H1 (cell line): ENCODE measurements at regions not wholly inside any gene's neighbourhood (a gene's known extent, or its start where the extent isn't known, plus 50 kb on each side); places are given as distances from the start of the nearest gene placed in this dataset.

Source experiments
- CTCF ChIA-PET: fragments of 300-600 bp; sonication (Branson Sonifier 250); formaldehyde crosslinking; loops from one replicate; lab custom pipeline; 2021; ENCODE audit not compliant: partially characterized antibody; lab: Charles Lee
- POLR2A ChIA-PET: fragments of 300-600 bp; sonication (Branson Sonifier 250); formaldehyde crosslinking; loops from one replicate; lab custom pipeline; 2021; ENCODE audit warnings: inconsistent platforms; ENCODE audit not compliant: partially characterized antibody; lab: Charles Lee
- DNase-seq, 2 experiments: peaks; one replicate each; pipeline versions ENCODE4 v3.0.0 to v3.0.0-alpha.2; 2010 to 2022; ENCODE audit warnings: low spot score in 2 of 2, low read depth in 1 of 2, mixed read lengths in 1 of 2
- FAIRE-seq: peaks from 2 replicates; lab custom pipeline; 2011; peaks lifted over from hg19 to GRCh38; lab: Jason Lieb, UNC
- H2AFZ ChIP-seq: 2 replicates; pipeline ENCODE4 v1.8.1; 2012; ENCODE audit warnings: low read length, inconsistent platforms
- H2AK5ac ChIP-seq: 2 replicates; pipeline ENCODE4 v1.6.1; 2013; ENCODE audit warnings: low read depth, low read length
- H2BK120ac ChIP-seq: replicated peaks from 2 replicates; pipeline ENCODE3; 2013; ENCODE audit warnings: low read depth, low read length, inconsistent platforms
- H2BK12ac ChIP-seq: 2 replicates; pipeline ENCODE4 v1.6.1; 2013; ENCODE audit warnings: low read depth, low read length
- H2BK15ac ChIP-seq: 2 replicates; pipeline ENCODE4 v1.6.1; 2013; ENCODE audit warnings: low read length
- H2BK20ac ChIP-seq: 2 replicates; pipeline ENCODE4 v1.6.1; 2013; ENCODE audit warnings: low read length
- H2BK5ac ChIP-seq: 2 replicates; pipeline ENCODE4 v1.6.1; 2013; ENCODE audit warnings: low read depth, low read length
- H3K14ac ChIP-seq: 2 replicates; pipeline ENCODE4 v1.6.1; 2013; ENCODE audit warnings: inconsistent platforms; ENCODE audit not compliant: insufficient read length
- H3K18ac ChIP-seq: 2 replicates; pipeline ENCODE4 v1.6.1; 2013; ENCODE audit warnings: low read length; ENCODE audit errors: extremely low read depth
- H3K23ac ChIP-seq: 2 replicates; pipeline ENCODE4 v1.6.1; 2013; ENCODE audit warnings: inconsistent platforms; ENCODE audit not compliant: insufficient read length
- H3K23me2 ChIP-seq: 2 replicates; pipeline ENCODE4 v1.6.1; 2013; ENCODE audit warnings: low read depth, low read length
- H3K27ac ChIP-seq: 2 replicates; pipeline ENCODE4 v1.6.1; 2011; ENCODE audit warnings: low read depth, low read length, inconsistent platforms
- H3K27me3 ChIP-seq, 4 experiments: replicated peaks in 1 of 4; 1 replicate in 1 of 4; 2 replicates in 3 of 4; pipeline versions ENCODE4 v1.6.1 to v1.8.1; 2011 to 2013; ENCODE audit warnings: low read length in 3 of 4, mild to moderate bottlenecking in 3 of 4, inconsistent platforms in 2 of 4, mixed read lengths in 2 of 4, moderate library complexity in 1 of 4; ENCODE audit not compliant: control insufficient read depth in 3 of 4, insufficient read depth in 3 of 4; ENCODE audit errors: extremely low read depth in 1 of 4
- H3K36me3 ChIP-seq, 4 experiments: 2 replicates each; pipeline versions ENCODE4 v1.6.1 to v1.8.1; 2011 to 2013; ENCODE audit warnings: mild to moderate bottlenecking in 4 of 4, low read length in 3 of 4, moderate library complexity in 2 of 4, control low read depth in 1 of 4, inconsistent platforms in 1 of 4; ENCODE audit not compliant: insufficient read depth in 4 of 4, control insufficient read depth in 2 of 4
- H3K4ac ChIP-seq: replicated peaks from 2 replicates; pipeline ENCODE3; 2013; ENCODE audit warnings: low read length, low read depth, mixed read lengths, inconsistent platforms; ENCODE audit not compliant: insufficient read length
- H3K4me1 ChIP-seq, 4 experiments: replicated peaks in 1 of 4; 1 replicate in 1 of 4; 2 replicates in 3 of 4; pipeline versions ENCODE4 v1.6.1 to v1.8.1; 2011 to 2013; ENCODE audit warnings: low read length in 3 of 4, inconsistent platforms in 2 of 4, mixed read lengths in 1 of 4; ENCODE audit not compliant: insufficient read depth in 4 of 4, control insufficient read depth in 3 of 4
- H3K4me2 ChIP-seq, 2 experiments: 2 replicates each; pipeline versions ENCODE4 v1.6.1 to v1.8.1; 2011 to 2013; ENCODE audit warnings: low read depth in 2 of 2, low read length in 2 of 2, control low read depth in 1 of 2, inconsistent platforms in 1 of 2, mild to moderate bottlenecking in 1 of 2; ENCODE audit not compliant: insufficient read depth in 1 of 2
- H3K4me3 ChIP-seq, 4 experiments: fragments of 200-600, 300-600 bp in 1 of 4; sonication (generic), shearing (Covaris generic), sonication (Bioruptor Twin) in 1 of 4; 2 replicates each; pipeline versions ENCODE4 v1.5.1 to v1.8.1; 2011 to 2016; ENCODE audit warnings: low read length in 4 of 4, low read depth in 3 of 4, control low read depth in 2 of 4, inconsistent platforms in 2 of 4, mild to moderate bottlenecking in 2 of 4, mixed read lengths in 1 of 4, moderate library complexity in 1 of 4; ENCODE audit not compliant: insufficient read depth in 2 of 4; ENCODE audit errors: extremely low read depth in 1 of 4
- H3K56ac ChIP-seq: replicated peaks from 2 replicates; pipeline ENCODE3; 2013; ENCODE audit warnings: low read depth, mild to moderate bottlenecking, mixed read lengths, low read length, inconsistent platforms; ENCODE audit not compliant: insufficient read length
- H3K79me1 ChIP-seq: 2 replicates; pipeline ENCODE4 v1.6.1; 2013; ENCODE audit warnings: low read depth, low read length, control low read depth
- H3K79me2 ChIP-seq, 2 experiments: 2 replicates each; pipeline versions ENCODE4 v1.6.1 to v1.8.1; 2012 to 2013; ENCODE audit warnings: low read length in 2 of 2, mild to moderate bottlenecking in 2 of 2, inconsistent platforms in 1 of 2; ENCODE audit not compliant: insufficient read depth in 2 of 2, control insufficient read depth in 1 of 2
- H3K9ac ChIP-seq, 4 experiments: replicated peaks in 1 of 4; 1 replicate in 1 of 4; 2 replicates in 3 of 4; pipeline versions ENCODE4 v1.6.1 to v1.8.1; 2011 to 2013; ENCODE audit warnings: low read depth in 3 of 4, low read length in 3 of 4, control low read depth in 2 of 4, mild to moderate bottlenecking in 2 of 4, moderate library complexity in 2 of 4, inconsistent platforms in 1 of 4; ENCODE audit errors: extremely low read depth in 1 of 4
- H3K9me3 ChIP-seq, 2 experiments: 2 replicates each; pipeline versions ENCODE4 v1.6.1 to v1.8.1; 2012 to 2013; ENCODE audit warnings: mild to moderate bottlenecking in 2 of 2, moderate library complexity in 2 of 2, control low read depth in 1 of 2, inconsistent platforms in 1 of 2, low read depth in 1 of 2, low read length in 1 of 2, mixed read lengths in 1 of 2; ENCODE audit not compliant: insufficient read depth in 2 of 2
- H4K20me1 ChIP-seq, 2 experiments: replicated peaks in 1 of 2; 2 replicates each; pipeline versions ENCODE3 to v1.8.1; 2011 to 2013; ENCODE audit warnings: inconsistent platforms in 2 of 2, low read length in 2 of 2, mild to moderate bottlenecking in 1 of 2; ENCODE audit not compliant: insufficient read depth in 2 of 2, control insufficient read depth in 1 of 2
- H4K5ac ChIP-seq: 2 replicates; pipeline ENCODE4 v1.6.1; 2013; ENCODE audit warnings: low read length, low read depth, mixed read lengths, inconsistent platforms; ENCODE audit not compliant: insufficient read length
- H4K8ac ChIP-seq: 2 replicates; pipeline ENCODE4 v1.8.0; 2013; ENCODE audit warnings: mild to moderate bottlenecking, moderate library complexity, low read length, inconsistent platforms; ENCODE audit not compliant: insufficient read depth; ENCODE audit errors: extremely low read depth
- H4K91ac ChIP-seq: replicated peaks from 2 replicates; pipeline ENCODE3; 2013; ENCODE audit warnings: low read length, mixed read lengths, inconsistent platforms; ENCODE audit not compliant: insufficient read length
- ATF3 ChIP-seq: IDR thresholded peaks from 2 replicates; pipeline ENCODE4 v1.6.1; 2011; ENCODE audit warnings: low read depth, mild to moderate bottlenecking, low read length; ENCODE audit not compliant: insufficient read depth
- BCL11A ChIP-seq, 2 experiments: IDR thresholded peaks; one replicate each; pipeline ENCODE4 v1.6.1; 2011; ENCODE audit warnings: low read depth in 2 of 2, low read length in 2 of 2, mild to moderate bottlenecking in 2 of 2
- CBX8 ChIP-seq: fragments of 300-800, 300-1000 bp; sonication (generic); IDR thresholded peaks from 2 replicates; pipeline ENCODE4 v1.7.1; 2016; ENCODE audit warnings: low read depth, low read length, borderline replicate concordance
- CEBPB ChIP-seq: IDR thresholded peaks from 2 replicates; pipeline ENCODE4 v1.6.1; 2012; ENCODE audit warnings: low read depth, low read length
- CHD1 ChIP-seq: IDR thresholded peaks from 2 replicates; pipeline ENCODE4 v1.6.1; 2012; ENCODE audit warnings: low read depth, low read length, improper control_type of control experiment
- GTF2F1 ChIP-seq: IDR thresholded peaks from 2 replicates; pipeline ENCODE4 v1.6.1; 2012; ENCODE audit warnings: low read depth, low read length, improper control_type of control experiment, borderline replicate concordance
- KDM4A ChIP-seq: IDR thresholded peaks from one replicate; pipeline ENCODE4 v1.7.1; 2012; ENCODE audit warnings: low read depth, mild to moderate bottlenecking, moderate library complexity, low read length, inconsistent platforms; ENCODE audit not compliant: severe bottlenecking
- RNF2 ChIP-seq: fragments of 200-900, 300-1000 bp; sonication (generic); IDR thresholded peaks from 2 replicates; pipeline ENCODE4 v1.7.1; 2016; ENCODE audit warnings: borderline replicate concordance, low read depth, mild to moderate bottlenecking, antibody characterized with exemption, low read length; ENCODE audit not compliant: poor library complexity, severe bottlenecking; ENCODE audit errors: missing control alignments
- WGBS, 2 experiments: shearing (Covaris generic) in 1 of 2; methylation state at CpG; one replicate each; pipeline versions ENCODE4 v1.1.6 to v1.1.7; 2013 to 2015; ENCODE audit warnings: low lambda C conversion rate in 2 of 2, mixed read lengths in 2 of 2, inconsistent platforms in 1 of 2, low coverage in 1 of 2, missing lambda C conversion rate in 1 of 2; ENCODE audit not compliant: insufficient replicate concordance in 2 of 2, insufficient coverage in 1 of 2, insufficient read length in 1 of 2; ENCODE audit errors: extremely low coverage in 1 of 2, missing lambda C conversion rate in 1 of 2; 5-methylcytosine and 5-hydroxymethylcytosine counted together

GRCh38 chr13:107809125-107809524 lies 406.2 kb downstream of the LIG4 start:
- H3K23ac ChIP-seq, result no peak overlapping the region
- H4K5ac ChIP-seq, result no peak overlapping the region
- CTCF ChIA-PET, result no interaction called here
- H3K9ac ChIP-seq, result no peak overlapping the region
- no peaks in the 10 kb centered on the region for H4K20me1 ChIP-seq
- no peak overlapping the region for H3K4ac ChIP-seq
- H2BK15ac ChIP-seq, result no peak overlapping the region
- TF ChIP-seq CHD1 (no peak), RNF2 (no peak), GTF2F1 (no peak), CBX8 (no peak), ATF3 (no peak), BCL11A (IDR thresholded peaks at IDR 0.05; ENCODE audit: low read depth in 2 of 2, low read length in 2 of 2) (no peak), KDM4A (no peak), CEBPB (peak; percentile 50; the same call in 1 of the 2 replicates)
- TF ChIP-seq, all 59 proteins: peak for 1
- no peak for DNase-seq
- Histone ChIP-seq H3K36me3 (no peaks in the 10 kb centered on the region), H3K27ac (no peak overlapping the region), H4K8ac (no peak overlapping the region), H2AFZ (no peak overlapping the region), H3K23me2 (no peaks in the 10 kb centered on the region), H2AK5ac (no peak overlapping the region), H2BK20ac (no peak overlapping the region), H3K4me1 (no peaks in the 10 kb centered on the region; a peak in 1 of 7 replicates), H3K14ac (no peak overlapping the region), H2BK5ac (no peak overlapping the region), H2BK120ac (no peak overlapping the region), H3K18ac (no peak overlapping the region), H3K27me3 (no peaks in the 10 kb centered on the region), H3K79me1 (no peaks in the 10 kb centered on the region), H3K4me3 (no peak overlapping the region), H3K4me2 (no peak overlapping the region), H4K91ac (no peak overlapping the region), H3K9me3 (no peaks in the 10 kb centered on the region), H2BK12ac (no peak overlapping the region), H3K79me2 (no peaks in the 10 kb centered on the region), H3K56ac (no peak overlapping the region)
- 86% methylated on average over 3 of the region's 3 CpGs; no CpG with 5 or more reads in 1 of the 2 experiments for WGBS, 2 experiments
- no peak for FAIRE-seq
- POLR2A ChIA-PET, result no interaction called here
